ENCODE measurements at regions not wholly inside any gene's neighbourhood (a gene's known extent, or its start where the extent isn't known, plus 50 kb on each side); places are given as distances from the start of the nearest gene placed in this dataset.

DNA sequence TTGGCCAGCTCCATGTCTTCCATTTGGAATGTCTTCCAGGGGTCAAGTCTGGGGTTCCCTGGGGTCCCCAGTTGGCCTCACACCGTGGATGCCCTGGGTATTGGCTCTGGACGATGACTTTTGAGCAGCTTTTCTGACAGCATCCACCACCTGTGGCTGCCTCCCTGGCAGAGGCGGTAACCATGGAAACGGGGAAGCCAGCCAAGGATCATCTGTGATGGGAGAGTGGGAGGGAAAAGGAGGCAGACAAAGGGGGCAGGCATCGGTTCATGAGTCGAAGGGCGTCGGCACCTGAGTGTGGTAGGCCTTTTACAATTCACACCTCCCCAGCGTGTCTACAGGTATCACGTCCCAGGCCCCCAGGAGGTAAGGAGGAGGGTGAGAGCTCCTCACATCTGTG, 152.2 kb downstream of the ASMT start:
- DNase-seq (no peak), ATAC-seq (ENCODE audit: low FRiP score in 2 of 2) (no peak)
- no peak overlapping the region for H3K4me3 ChIP-seq
- H3K9me3 ChIP-seq = peaks cover 0 to 17% (median 2%) of the 10 kb centered on the region in 4 donors
- WGBS, 2 donors = 66 to 69% methylated on average over 10 of the region's 10 CpGs
- H3K4me1 ChIP-seq = no peaks in the 10 kb centered on the region
- H3K27ac ChIP-seq = no peak overlapping the region
- H3K27me3 ChIP-seq = no peaks in the 10 kb centered on the region
- H3K36me3 ChIP-seq = no peaks in the 10 kb centered on the region
- TF ChIP-seq POLR2A (IDR thresholded peaks at IDR 0.05) = no peak
- TF ChIP-seq POLR2AphosphoS5 (IDR thresholded peaks at IDR 0.05) = no peak
- TF ChIP-seq, protein P1, sequence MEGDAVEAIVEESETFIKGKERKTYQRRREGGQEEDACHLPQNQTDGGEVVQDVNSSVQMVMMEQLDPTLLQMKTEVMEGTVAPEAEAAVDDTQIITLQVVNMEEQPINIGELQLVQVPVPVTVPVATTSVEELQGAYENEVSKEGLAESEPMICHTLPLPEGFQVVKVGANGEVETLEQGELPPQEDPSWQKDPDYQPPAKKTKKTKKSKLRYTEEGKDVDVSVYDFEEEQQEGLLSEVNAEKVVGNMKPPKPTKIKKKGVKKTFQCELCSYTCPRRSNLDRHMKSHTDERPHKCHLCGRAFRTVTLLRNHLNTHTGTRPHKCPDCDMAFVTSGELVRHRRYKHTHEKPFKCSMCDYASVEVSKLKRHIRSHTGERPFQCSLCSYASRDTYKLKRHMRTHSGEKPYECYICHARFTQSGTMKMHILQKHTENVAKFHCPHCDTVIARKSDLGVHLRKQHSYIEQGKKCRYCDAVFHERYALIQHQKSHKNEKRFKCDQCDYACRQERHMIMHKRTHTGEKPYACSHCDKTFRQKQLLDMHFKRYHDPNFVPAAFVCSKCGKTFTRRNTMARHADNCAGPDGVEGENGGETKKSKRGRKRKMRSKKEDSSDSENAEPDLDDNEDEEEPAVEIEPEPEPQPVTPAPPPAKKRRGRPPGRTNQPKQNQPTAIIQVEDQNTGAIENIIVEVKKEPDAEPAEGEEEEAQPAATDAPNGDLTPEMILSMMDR (IDR thresholded peaks at IDR 0.05) = no peak
- no peak for TF ChIP-seq EP300 (IDR thresholded peaks at IDR 0.05)

DNA sequence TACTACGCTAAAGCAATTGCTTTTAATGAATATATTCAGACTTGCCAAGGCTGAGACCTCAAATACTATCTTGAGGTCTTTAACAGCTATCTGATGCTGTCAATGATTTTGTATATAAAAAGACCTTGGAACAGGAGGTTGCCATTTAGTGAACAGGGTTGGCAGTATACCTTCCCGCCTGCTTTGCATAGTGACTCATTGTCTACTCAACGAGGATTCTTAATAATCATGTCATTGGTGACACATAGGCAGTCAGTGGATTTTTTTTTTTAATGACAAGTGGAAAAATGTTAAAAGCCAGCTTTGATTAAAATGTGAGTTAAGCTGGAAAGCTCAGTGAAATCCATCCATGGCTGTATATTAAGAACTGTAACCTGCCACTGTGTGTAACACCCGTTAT, 164.0 kb downstream of the ASMT start:
- WGBS, 2 donors = 85 to 88% methylated on average over 4 of the region's 4 CpGs
- no peak for DNase-seq
- Histone ChIP-seq H3K4me1 (no peaks in the 10 kb centered on the region), H3K27me3 (no peaks in the 10 kb centered on the region), H3K27ac (no peak overlapping the region), H3K36me3 (no peaks in the 10 kb centered on the region), H3K9me3 (no peaks in the 10 kb centered on the region), H3K4me3 (no peak overlapping the region)
- TF ChIP-seq, protein P1 (IDR thresholded peaks at IDR 0.05) = no peak
- TF ChIP-seq POLR2A (IDR thresholded peaks at IDR 0.05) (no peak), EP300 (IDR thresholded peaks at IDR 0.05) (no peak), POLR2AphosphoS5 (IDR thresholded peaks at IDR 0.05) (no peak)
- ATAC-seq (ENCODE audit: low FRiP score in 2 of 2) = no peak

DNA sequence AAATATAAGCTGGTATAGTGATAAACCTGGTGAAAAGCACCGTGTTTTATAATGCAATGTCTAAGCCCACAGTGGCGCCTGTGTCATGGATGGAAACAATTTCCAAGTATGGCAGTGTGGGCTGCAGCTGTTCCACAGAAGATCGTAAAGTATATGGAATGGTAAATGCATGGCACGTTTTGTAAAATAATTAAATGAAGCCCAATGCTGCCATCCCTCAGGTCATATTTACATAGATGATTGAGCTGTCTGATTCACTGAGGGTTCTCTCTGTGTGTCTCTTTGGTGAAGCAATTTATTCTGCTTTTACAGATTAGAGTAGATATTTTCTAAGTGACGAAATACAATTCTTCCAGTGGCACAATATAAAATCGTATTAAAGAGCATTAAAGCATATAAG, 164.8 kb downstream of the ASMT start:
- no peak for DNase-seq
- Histone ChIP-seq H3K27ac (no peak overlapping the region), H3K4me1 (no peaks in the 10 kb centered on the region), H3K36me3 (no peaks in the 10 kb centered on the region), H3K4me3 (no peak overlapping the region), H3K27me3 (no peaks in the 10 kb centered on the region), H3K9me3 (peaks cover 0 to 1% (median 1%) of the 10 kb centered on the region in 4 donors)
- no peak for TF ChIP-seq EP300 (IDR thresholded peaks at IDR 0.05)
- ATAC-seq (ENCODE audit: low FRiP score in 2 of 2) = no peak
- WGBS, 2 donors = 85 to 86% methylated on average over 6 of the region's 6 CpGs

DNA sequence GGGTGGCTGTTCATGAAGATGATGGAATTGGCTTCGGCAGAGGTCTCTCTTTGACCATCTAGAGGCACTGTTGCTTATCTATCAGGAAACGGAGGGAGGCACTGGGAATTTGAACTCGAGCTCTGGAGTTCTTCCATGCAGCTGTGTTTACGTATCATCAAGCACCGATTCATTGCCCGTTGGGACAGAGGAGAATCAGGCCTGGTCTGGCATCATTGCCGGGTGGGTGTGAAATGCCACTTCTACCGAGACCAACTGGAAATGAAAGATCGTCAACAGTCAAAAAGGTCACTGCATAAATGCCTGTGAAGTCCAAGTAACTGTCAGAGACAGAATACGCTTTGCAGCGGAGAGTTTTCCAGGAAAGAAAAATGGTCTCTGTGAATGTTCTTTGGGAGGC, 166.9 kb downstream of the ASMT start:
- WGBS, 2 donors = 67 to 80% methylated on average over 11 of the region's 11 CpGs
- Histone ChIP-seq H3K27me3 (no peaks in the 10 kb centered on the region), H3K27ac (no peak overlapping the region), H3K9me3 (peaks cover 0 to 13% (median 4%) of the 10 kb centered on the region in 4 donors), H3K4me3 (no peak overlapping the region), H3K36me3 (no peaks in the 10 kb centered on the region), H3K4me1 (no peaks in the 10 kb centered on the region)
- DNase-seq (no peak), ATAC-seq (ENCODE audit: low FRiP score in 2 of 2) (no peak)
- TF ChIP-seq EP300 (IDR thresholded peaks at IDR 0.05) (no peak), POLR2AphosphoS5 (IDR thresholded peaks at IDR 0.05) (no peak), POLR2A (IDR thresholded peaks at IDR 0.05) (no peak)
- TF ChIP-seq, protein P1 (IDR thresholded peaks at IDR 0.05) = no peak

DNA sequence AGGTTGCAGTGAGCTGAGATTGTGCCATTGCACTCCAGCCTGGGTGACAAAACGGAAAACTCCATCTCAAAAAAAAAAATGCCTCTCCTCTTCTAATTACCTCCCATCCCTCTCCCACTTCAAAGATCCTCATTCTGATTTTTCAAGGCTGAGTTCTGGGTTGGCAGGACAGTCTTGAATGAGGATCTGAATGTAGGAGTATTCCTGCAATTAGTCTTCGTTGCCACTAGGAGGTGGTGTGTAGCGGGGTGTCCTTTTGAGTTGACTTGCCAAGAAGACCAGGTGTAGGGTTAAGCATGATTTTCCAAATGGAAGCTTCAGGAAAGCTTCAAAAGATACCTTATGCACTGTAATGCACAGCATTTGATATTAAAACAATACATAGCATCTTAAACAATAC, 169.9 kb downstream of the ASMT start:
- Histone ChIP-seq H3K4me3 (no peak overlapping the region), H3K9me3 (peaks cover 0 to 13% (median 4%) of the 10 kb centered on the region in 4 donors), H3K36me3 (no peaks in the 10 kb centered on the region), H3K27me3 (no peaks in the 10 kb centered on the region), H3K4me1 (no peaks in the 10 kb centered on the region), H3K27ac (no peak overlapping the region)
- WGBS, 2 donors = 60 to 87% methylated on average over 3 of the region's 3 CpGs
- no peak for DNase-seq
- ATAC-seq (ENCODE audit: low FRiP score in 2 of 2) = no peak
- TF ChIP-seq, protein P1 (IDR thresholded peaks at IDR 0.05) = no peak
- TF ChIP-seq POLR2A (IDR thresholded peaks at IDR 0.05) = no peak
- no peak for TF ChIP-seq POLR2AphosphoS5 (IDR thresholded peaks at IDR 0.05)
- no peak for TF ChIP-seq EP300 (IDR thresholded peaks at IDR 0.05)
